RWPE1 (cell line): ENCODE measurements at regions not wholly inside any gene's neighbourhood (a gene's known extent, or its start where the extent isn't known, plus 50 kb on each side); places are given as distances from the start of the nearest gene placed in this dataset.
"Not testable (repeated sequence)": the region's sequence is repeated elsewhere in the genome, so short reads cannot be mapped to it uniquely, and the experiment has no call there.

Source experiments
- CTCF ChIA-PET: fragments of 350-600 bp; sonication (Branson Sonifier 250); formaldehyde crosslinking; extraction: SDS; loops from one replicate; lab custom pipeline; 2021; lab: Yijun Ruan, JAX
- POLR2A ChIA-PET: fragments of 400-600 bp; formaldehyde crosslinking; extraction: SDS; loops from one replicate; lab custom pipeline; 2020; ENCODE audit warnings: antibody characterized with exemption; ENCODE audit not compliant: low non-redundant PET; lab: Yijun Ruan, JAX
- DNase-seq: peaks from one replicate; pipeline ENCODE4 v3.0.0; 2012; ENCODE audit warnings: low spot score
- H3K27ac ChIP-seq: fragments of 450-650 bp; 2 replicates; pipeline ENCODE4 v1.5.1; 2017
- CTCF ChIP-seq: fragments of 450-650 bp; conservative IDR thresholded peaks from 2 replicates; pipeline ENCODE4 v1.5.1; 2017; ENCODE audit warnings: low read depth, mild to moderate bottlenecking

GRCh38 chr4:29082684-29083083 lies 1637.5 kb upstream of the PCDH7 start:
- H3K27ac ChIP-seq = no peak overlapping the region
- CTCF ChIA-PET = no interaction called here
- no peak for TF ChIP-seq CTCF
- POLR2A ChIA-PET = no interaction called here
- DNase-seq = no peak

- TF ChIP-seq CTCF = no peak
- no peak overlapping the region for H3K27ac ChIP-seq
- ChIA-PET CTCF (no interaction called here), POLR2A (no interaction called here)
- no peak for DNase-seq
Measured at GRCh38 chr4:29085748-29086147, 1634.4 kb upstream of the PCDH7 start.

GRCh38 chr4:29104694-29105093 lies 1615.5 kb upstream of the PCDH7 start:
- no peak for DNase-seq
- no peak overlapping the region for H3K27ac ChIP-seq
- no peak for TF ChIP-seq CTCF
- POLR2A ChIA-PET = no interaction called here
- CTCF ChIA-PET = no interaction called here

GRCh38 chr4:29113960-29114359 lies 1606.2 kb upstream of the PCDH7 start:
- no peak for TF ChIP-seq CTCF
- no peak for DNase-seq
- ChIA-PET CTCF (no interaction called here), POLR2A (no interaction called here)
- no peak overlapping the region for H3K27ac ChIP-seq

- H3K27ac ChIP-seq, POLR2A ChIA-PET, CTCF ChIA-PET, DNase-seq: not testable (repeated sequence)
Measured at GRCh38 chr4:29117231-29117722, 1602.9 kb upstream of the PCDH7 start.

GRCh38 chr4:29121586-29121985 lies 1598.6 kb upstream of the PCDH7 start:
- H3K27ac ChIP-seq = no peak overlapping the region
- no peak for TF ChIP-seq CTCF
- ChIA-PET POLR2A (no interaction called here), CTCF (interaction anchor here (0.6 kb wide), 1 partner anchor 551 kb away, joined by 4 read pairs; no protein-coding TSS in a partner anchor)
- no peak for DNase-seq

- no peak overlapping the region for H3K27ac ChIP-seq
- TF ChIP-seq CTCF = no peak
- POLR2A ChIA-PET = no interaction called here
- CTCF ChIA-PET = interaction anchor here (0.6 kb wide), 1 partner anchor 365 kb away, joined by 3 read pairs; no protein-coding TSS in a partner anchor
- no peak for DNase-seq
Measured at GRCh38 chr4:29128810-29129209, 1591.4 kb upstream of the PCDH7 start.
